ENCODE measurements at regions not wholly inside any gene's neighbourhood (a gene's known extent, or its start where the extent isn't known, plus 50 kb on each side); places are given as distances from the start of the nearest gene placed in this dataset.

DNA sequence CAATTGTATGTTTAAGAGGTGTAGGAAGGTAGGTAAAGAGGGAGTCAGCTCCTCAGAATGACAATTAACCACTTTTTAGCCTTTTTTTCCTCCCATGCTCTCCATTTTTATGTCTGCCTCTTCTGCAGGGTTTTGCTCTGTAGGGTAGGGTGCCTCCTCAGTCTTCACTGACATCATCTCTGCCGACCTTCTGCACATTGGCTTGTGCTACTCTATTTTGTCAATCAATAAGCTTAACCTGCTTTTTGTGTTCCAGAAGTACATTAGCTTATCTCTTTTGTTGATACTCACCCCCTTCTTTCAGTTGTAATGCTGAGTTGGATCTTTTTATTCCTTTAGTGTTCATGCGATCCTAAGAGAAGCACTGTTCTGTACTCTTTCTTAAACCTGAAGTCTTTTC lies 323.2 kb downstream of the RDH14 start:
- no peak for DNase-seq (ENCODE audit: low spot score in 2 of 2)
- H3K27ac ChIP-seq, result no peak overlapping the region
- H3K4me1 ChIP-seq, result no peaks in the 10 kb centered on the region
- H3K9me3 ChIP-seq, result no peaks in the 10 kb centered on the region
- H3K4me3 ChIP-seq, result no peak overlapping the region
- no peaks in the 10 kb centered on the region for H3K36me3 ChIP-seq
- TF ChIP-seq POLR2AphosphoS5 (IDR thresholded peaks at IDR 0.05), result no peak
- TF ChIP-seq, protein P1, sequence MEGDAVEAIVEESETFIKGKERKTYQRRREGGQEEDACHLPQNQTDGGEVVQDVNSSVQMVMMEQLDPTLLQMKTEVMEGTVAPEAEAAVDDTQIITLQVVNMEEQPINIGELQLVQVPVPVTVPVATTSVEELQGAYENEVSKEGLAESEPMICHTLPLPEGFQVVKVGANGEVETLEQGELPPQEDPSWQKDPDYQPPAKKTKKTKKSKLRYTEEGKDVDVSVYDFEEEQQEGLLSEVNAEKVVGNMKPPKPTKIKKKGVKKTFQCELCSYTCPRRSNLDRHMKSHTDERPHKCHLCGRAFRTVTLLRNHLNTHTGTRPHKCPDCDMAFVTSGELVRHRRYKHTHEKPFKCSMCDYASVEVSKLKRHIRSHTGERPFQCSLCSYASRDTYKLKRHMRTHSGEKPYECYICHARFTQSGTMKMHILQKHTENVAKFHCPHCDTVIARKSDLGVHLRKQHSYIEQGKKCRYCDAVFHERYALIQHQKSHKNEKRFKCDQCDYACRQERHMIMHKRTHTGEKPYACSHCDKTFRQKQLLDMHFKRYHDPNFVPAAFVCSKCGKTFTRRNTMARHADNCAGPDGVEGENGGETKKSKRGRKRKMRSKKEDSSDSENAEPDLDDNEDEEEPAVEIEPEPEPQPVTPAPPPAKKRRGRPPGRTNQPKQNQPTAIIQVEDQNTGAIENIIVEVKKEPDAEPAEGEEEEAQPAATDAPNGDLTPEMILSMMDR (IDR thresholded peaks at IDR 0.05), result no peak
- no peak for TF ChIP-seq POLR2A (IDR thresholded peaks at IDR 0.05)
- intact Hi-C loops (cut with DNase I; ENCODE audit: low total_unique reads), result no loop called here
- no peaks in the 10 kb centered on the region for H3K27me3 ChIP-seq

- intact Hi-C loops (cut with DNase I; ENCODE audit: low total_unique reads), result no loop called here
- no peaks in the 10 kb centered on the region for H3K36me3 ChIP-seq
- no peak overlapping the region for H3K27ac ChIP-seq
- no peak for DNase-seq (ENCODE audit: low spot score in 2 of 2)
- H3K4me1 ChIP-seq, result no peaks in the 10 kb centered on the region
- H3K4me3 ChIP-seq, result no peak overlapping the region
- TF ChIP-seq, protein P1 (IDR thresholded peaks at IDR 0.05), result no peak
- no peaks in the 10 kb centered on the region for H3K9me3 ChIP-seq
- H3K27me3 ChIP-seq, result no peaks in the 10 kb centered on the region
Measured at GRCh38 chr2:18232731-18233438, 327.6 kb downstream of the RDH14 start.

DNA sequence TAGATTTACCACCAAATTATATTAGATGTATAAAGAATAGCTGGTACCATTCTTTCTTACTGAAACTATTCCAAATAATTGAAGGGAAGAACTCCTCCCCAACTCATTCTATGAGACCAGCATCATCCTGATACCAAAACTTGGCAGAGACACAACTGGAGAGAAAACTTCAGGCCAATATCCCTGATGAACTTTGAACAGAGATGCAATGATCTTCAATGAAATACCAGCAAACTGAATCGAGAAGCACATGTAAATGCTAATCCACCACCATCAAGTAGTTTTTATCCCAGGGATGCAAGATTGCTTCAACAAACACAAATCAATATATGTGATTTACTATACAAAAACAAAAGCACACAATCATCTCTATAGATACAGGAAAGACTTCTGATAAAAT lies 329.8 kb downstream of the RDH14 start:
- H3K27ac ChIP-seq, result no peak overlapping the region
- H3K36me3 ChIP-seq, result no peaks in the 10 kb centered on the region
- H3K4me1 ChIP-seq, result no peaks in the 10 kb centered on the region
- H3K27me3 ChIP-seq, result no peaks in the 10 kb centered on the region
- H3K9me3 ChIP-seq, result no peaks in the 10 kb centered on the region
- no peak for DNase-seq (ENCODE audit: low spot score in 2 of 2)
- intact Hi-C loops (cut with DNase I; ENCODE audit: low total_unique reads), result no loop called here
- TF ChIP-seq, protein P1 (IDR thresholded peaks at IDR 0.05), result no peak
- TF ChIP-seq POLR2A (IDR thresholded peaks at IDR 0.05), result no peak
- H3K4me3 ChIP-seq, result no peak overlapping the region

DNA sequence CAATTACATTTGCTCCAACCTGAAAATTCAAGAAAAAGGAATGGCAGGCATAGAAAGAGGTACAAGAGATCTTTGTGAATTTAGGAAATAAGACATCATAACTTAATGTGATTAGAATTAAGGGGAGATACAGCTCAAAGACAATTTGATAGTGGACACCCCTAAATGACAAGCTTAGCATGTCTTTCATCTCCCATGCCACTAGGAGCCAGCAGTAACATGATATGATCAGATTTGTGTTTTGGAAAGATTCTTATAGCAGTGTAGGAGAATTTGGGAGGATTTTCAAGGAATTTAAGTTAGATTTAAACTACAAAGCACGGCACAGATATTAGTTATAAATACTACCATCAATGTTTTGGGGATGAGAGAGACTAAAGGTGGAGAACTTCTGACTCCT lies 340.8 kb downstream of the RDH14 start:
- H3K27me3 ChIP-seq, result no peaks in the 10 kb centered on the region
- no peaks in the 10 kb centered on the region for H3K36me3 ChIP-seq
- H3K9me3 ChIP-seq, result no peaks in the 10 kb centered on the region
- H3K4me3 ChIP-seq, result no peak overlapping the region
- no peak overlapping the region for H3K27ac ChIP-seq
- TF ChIP-seq, protein P1 (IDR thresholded peaks at IDR 0.05), result no peak
- TF ChIP-seq POLR2AphosphoS5 (IDR thresholded peaks at IDR 0.05), result no peak
- TF ChIP-seq POLR2A (IDR thresholded peaks at IDR 0.05), result no peak
- intact Hi-C loops (cut with DNase I; ENCODE audit: low total_unique reads), result no loop called here
- no peak for DNase-seq (ENCODE audit: low spot score in 2 of 2)
- H3K4me1 ChIP-seq, result no peaks in the 10 kb centered on the region

DNA sequence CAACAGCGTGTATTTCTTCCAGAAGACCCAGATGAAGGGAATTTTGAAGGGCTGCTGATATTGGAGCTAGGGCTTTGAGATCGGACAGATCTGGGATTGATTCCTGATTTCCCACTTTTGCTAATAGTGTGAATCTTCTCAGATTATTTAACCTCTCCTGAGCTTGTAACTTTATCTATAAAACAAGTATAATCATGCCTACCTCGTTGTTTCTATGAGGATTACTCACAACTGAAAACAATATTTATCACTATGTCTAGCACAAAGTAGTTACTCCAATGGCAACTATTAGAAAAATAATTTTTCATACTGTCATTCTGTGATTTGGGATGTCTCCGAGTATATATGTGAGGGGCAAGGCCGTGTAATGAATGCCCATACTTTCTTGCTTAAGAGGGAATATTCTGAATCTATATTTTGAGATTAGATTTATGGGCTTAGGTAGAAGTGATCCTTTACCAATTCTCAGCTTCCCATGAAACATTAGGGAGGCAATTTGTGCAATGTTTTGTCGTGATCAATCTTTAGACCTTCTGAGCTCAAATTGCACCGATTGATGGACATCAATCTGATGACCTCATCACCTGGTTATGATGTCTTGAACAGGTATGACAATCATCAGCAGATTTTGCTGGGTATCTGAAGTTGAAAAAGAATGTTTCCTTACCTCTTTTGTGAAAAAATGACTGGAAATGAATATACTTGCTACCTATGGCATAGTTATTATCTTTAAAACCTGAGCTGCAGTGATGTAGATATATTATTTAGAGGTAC lies 339.9 kb downstream of the KCNS3 start:
- TF ChIP-seq, protein P1 (IDR thresholded peaks at IDR 0.05), result no peak
- TF ChIP-seq POLR2A (IDR thresholded peaks at IDR 0.05), result no peak
- no peak for TF ChIP-seq POLR2AphosphoS5 (IDR thresholded peaks at IDR 0.05)
- H3K4me3 ChIP-seq, result no peak overlapping the region
- H3K36me3 ChIP-seq, result no peaks in the 10 kb centered on the region
- intact Hi-C loops (cut with DNase I; ENCODE audit: low total_unique reads), result no loop called here
- DNase-seq (ENCODE audit: low spot score in 2 of 2), result no peak
- no peaks in the 10 kb centered on the region for H3K4me1 ChIP-seq
- no peaks in the 10 kb centered on the region for H3K27me3 ChIP-seq
- no peaks in the 10 kb centered on the region for H3K9me3 ChIP-seq
- H3K27ac ChIP-seq, result no peak overlapping the region

Data from breast epithelium (tissue), 4 donors.